H1 (cell line): ENCODE measurements at regions not wholly inside any gene's neighbourhood (a gene's known extent, or its start where the extent isn't known, plus 50 kb on each side); places are given as distances from the start of the nearest gene placed in this dataset.

ENCODE experiments used
- SIN3A ChIP-seq, 2 experiments: IDR thresholded peaks in 1 of 2; conservative IDR thresholded peaks in 1 of 2; 2 replicates each; pipeline ENCODE4 v1.6.1; 2011 to 2012; ENCODE audit warnings: low read length in 2 of 2, improper control_type of control experiment in 1 of 2, low read depth in 1 of 2, mild to moderate bottlenecking in 1 of 2
- TF ChIP-seq, protein P1 (sequence below): fragments of 300-600 bp; sonication (generic); IDR thresholded peaks from 2 replicates; pipeline ENCODE4 v1.7.1; 2012; ENCODE audit warnings: low read length, moderate library complexity, mild to moderate bottlenecking, inconsistent platforms; ENCODE audit not compliant: insufficient replicate concordance

DNA sequence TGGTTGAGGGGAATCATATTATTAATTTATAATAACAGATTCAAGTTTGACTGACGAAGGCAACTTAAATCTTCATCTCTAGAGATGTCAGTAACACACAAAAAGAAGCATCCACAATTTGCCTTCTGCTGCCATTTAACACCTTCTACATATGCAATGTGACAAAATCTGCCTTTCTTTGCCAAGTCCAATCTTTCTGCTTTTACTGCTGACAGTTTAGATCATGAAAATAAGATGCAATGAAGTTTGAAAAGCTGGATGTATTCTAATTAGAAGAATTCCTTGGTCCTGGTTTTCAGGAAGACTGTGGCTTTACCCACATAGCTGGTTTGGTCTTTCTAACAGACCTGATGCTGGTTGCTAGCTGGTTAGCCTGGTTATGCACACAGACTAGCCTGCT lies 178.9 kb downstream of the ACER2 start (continued):
- TF ChIP-seq, protein P1, sequence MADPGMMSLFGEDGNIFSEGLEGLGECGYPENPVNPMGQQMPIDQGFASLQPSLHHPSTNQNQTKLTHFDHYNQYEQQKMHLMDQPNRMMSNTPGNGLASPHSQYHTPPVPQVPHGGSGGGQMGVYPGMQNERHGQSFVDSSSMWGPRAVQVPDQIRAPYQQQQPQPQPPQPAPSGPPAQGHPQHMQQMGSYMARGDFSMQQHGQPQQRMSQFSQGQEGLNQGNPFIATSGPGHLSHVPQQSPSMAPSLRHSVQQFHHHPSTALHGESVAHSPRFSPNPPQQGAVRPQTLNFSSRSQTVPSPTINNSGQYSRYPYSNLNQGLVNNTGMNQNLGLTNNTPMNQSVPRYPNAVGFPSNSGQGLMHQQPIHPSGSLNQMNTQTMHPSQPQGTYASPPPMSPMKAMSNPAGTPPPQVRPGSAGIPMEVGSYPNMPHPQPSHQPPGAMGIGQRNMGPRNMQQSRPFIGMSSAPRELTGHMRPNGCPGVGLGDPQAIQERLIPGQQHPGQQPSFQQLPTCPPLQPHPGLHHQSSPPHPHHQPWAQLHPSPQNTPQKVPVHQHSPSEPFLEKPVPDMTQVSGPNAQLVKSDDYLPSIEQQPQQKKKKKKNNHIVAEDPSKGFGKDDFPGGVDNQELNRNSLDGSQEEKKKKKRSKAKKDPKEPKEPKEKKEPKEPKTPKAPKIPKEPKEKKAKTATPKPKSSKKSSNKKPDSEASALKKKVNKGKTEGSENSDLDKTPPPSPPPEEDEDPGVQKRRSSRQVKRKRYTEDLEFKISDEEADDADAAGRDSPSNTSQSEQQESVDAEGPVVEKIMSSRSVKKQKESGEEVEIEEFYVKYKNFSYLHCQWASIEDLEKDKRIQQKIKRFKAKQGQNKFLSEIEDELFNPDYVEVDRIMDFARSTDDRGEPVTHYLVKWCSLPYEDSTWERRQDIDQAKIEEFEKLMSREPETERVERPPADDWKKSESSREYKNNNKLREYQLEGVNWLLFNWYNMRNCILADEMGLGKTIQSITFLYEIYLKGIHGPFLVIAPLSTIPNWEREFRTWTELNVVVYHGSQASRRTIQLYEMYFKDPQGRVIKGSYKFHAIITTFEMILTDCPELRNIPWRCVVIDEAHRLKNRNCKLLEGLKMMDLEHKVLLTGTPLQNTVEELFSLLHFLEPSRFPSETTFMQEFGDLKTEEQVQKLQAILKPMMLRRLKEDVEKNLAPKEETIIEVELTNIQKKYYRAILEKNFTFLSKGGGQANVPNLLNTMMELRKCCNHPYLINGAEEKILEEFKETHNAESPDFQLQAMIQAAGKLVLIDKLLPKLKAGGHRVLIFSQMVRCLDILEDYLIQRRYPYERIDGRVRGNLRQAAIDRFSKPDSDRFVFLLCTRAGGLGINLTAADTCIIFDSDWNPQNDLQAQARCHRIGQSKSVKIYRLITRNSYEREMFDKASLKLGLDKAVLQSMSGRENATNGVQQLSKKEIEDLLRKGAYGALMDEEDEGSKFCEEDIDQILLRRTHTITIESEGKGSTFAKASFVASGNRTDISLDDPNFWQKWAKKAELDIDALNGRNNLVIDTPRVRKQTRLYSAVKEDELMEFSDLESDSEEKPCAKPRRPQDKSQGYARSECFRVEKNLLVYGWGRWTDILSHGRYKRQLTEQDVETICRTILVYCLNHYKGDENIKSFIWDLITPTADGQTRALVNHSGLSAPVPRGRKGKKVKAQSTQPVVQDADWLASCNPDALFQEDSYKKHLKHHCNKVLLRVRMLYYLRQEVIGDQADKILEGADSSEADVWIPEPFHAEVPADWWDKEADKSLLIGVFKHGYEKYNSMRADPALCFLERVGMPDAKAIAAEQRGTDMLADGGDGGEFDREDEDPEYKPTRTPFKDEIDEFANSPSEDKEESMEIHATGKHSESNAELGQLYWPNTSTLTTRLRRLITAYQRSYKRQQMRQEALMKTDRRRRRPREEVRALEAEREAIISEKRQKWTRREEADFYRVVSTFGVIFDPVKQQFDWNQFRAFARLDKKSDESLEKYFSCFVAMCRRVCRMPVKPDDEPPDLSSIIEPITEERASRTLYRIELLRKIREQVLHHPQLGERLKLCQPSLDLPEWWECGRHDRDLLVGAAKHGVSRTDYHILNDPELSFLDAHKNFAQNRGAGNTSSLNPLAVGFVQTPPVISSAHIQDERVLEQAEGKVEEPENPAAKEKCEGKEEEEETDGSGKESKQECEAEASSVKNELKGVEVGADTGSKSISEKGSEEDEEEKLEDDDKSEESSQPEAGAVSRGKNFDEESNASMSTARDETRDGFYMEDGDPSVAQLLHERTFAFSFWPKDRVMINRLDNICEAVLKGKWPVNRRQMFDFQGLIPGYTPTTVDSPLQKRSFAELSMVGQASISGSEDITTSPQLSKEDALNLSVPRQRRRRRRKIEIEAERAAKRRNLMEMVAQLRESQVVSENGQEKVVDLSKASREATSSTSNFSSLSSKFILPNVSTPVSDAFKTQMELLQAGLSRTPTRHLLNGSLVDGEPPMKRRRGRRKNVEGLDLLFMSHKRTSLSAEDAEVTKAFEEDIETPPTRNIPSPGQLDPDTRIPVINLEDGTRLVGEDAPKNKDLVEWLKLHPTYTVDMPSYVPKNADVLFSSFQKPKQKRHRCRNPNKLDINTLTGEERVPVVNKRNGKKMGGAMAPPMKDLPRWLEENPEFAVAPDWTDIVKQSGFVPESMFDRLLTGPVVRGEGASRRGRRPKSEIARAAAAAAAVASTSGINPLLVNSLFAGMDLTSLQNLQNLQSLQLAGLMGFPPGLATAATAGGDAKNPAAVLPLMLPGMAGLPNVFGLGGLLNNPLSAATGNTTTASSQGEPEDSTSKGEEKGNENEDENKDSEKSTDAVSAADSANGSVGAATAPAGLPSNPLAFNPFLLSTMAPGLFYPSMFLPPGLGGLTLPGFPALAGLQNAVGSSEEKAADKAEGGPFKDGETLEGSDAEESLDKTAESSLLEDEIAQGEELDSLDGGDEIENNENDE: no peak
- TF ChIP-seq SIN3A (conservative IDR thresholded peaks at IDR 0.05 in 1 of 2, IDR thresholded peaks at IDR 0.05 in 1 of 2; ENCODE audit: low read depth in 1 of 2, low read length in 2 of 2): no peak
